Stimulated activated CD4-positive, alpha-beta T cell treated with anti-CD3 and anti-CD28 coated beads, Interleukin-2, amount 100 ng/mL, for 48 hours (primary cell): ENCODE measurements at regions not wholly inside any gene's neighbourhood (a gene's known extent, or its start where the extent isn't known, plus 50 kb on each side); places are given as distances from the start of the nearest gene placed in this dataset.

Experiments used
- DNase-seq, 2 donors: peaks; one replicate each; pipeline ENCODE4 v3.0.0-alpha.2; 2020

DNA sequence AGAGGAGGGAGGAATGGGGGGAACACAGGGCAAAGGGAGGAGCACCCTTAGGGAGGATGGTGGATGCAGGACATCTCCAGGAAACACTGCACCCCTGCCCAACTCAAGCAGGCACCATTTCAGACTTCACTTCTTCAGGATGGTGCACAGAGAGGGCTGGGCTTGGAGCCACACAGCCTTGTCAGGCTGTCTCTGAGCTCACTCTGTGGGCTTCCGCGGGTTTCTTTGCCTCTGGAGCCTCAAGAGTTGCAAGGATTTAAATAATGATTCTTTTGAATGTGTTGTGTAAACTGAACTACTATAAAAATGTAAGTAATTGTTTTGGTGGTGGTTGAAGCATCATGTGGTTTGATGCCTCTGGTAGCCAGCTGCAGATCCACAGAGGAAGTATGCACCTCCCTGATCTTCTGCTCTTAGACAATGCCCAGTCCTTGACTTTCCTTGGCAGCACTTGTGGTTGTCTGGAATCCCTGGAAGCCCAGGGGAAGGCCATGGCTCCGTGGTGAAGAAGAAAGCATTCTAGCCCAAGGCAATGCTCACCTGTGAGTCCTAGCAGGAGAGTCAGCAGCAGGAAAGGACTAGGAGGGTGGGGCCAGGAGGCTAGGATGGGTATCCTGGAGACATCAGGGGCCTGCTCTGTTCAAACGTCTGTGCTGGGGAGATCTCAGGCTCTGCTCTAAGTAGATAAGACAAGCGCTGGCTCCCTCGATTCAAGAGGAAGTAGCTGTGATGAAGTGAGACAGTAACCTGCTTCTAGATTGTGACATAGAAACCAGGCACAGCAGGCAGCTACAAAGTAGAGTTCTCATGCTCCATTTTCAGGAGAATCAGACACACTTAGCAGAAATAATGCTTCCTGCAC lies 50.2 kb upstream of the SIRPG start:
- no peak for DNase-seq
